H1 (cell line): ENCODE measurements at regions not wholly inside any gene's neighbourhood (a gene's known extent, or its start where the extent isn't known, plus 50 kb on each side); places are given as distances from the start of the nearest gene placed in this dataset.

Source experiments
- CEBPB ChIP-seq: IDR thresholded peaks from 2 replicates; pipeline ENCODE4 v1.6.1; 2012; ENCODE audit warnings: low read depth, low read length
- KDM1A ChIP-seq: fragments of 200-600, 300-600 bp; sonication (generic); IDR thresholded peaks from 2 replicates; pipeline ENCODE4 v1.7.1; 2016; ENCODE audit warnings: mild to moderate bottlenecking, low read length, borderline replicate concordance
- SIN3A ChIP-seq, 2 experiments: IDR thresholded peaks in 1 of 2; conservative IDR thresholded peaks in 1 of 2; 2 replicates each; pipeline ENCODE4 v1.6.1; 2011 to 2012; ENCODE audit warnings: low read length in 2 of 2, improper control_type of control experiment in 1 of 2, low read depth in 1 of 2, mild to moderate bottlenecking in 1 of 2
- SIRT6 ChIP-seq: IDR thresholded peaks from one replicate; pipeline ENCODE4 v1.7.1; 2012; ENCODE audit warnings: low read length, inconsistent platforms
- SP2 ChIP-seq: IDR thresholded peaks from 2 replicates; pipeline ENCODE4 v1.6.1; 2012; ENCODE audit warnings: mild to moderate bottlenecking, low read length, inconsistent platforms
- TBP ChIP-seq: IDR thresholded peaks from 2 replicates; pipeline ENCODE4 v1.6.1; 2011; ENCODE audit warnings: low read depth, low read length, improper control_type of control experiment
- TEAD4 ChIP-seq: IDR thresholded peaks from 2 replicates; pipeline ENCODE4 v1.6.1; 2012; ENCODE audit warnings: low read depth, low read length, inconsistent platforms, mixed read lengths

- no peak for TF ChIP-seq SIN3A (conservative IDR thresholded peaks at IDR 0.05 in 1 of 2, IDR thresholded peaks at IDR 0.05 in 1 of 2; ENCODE audit: low read depth in 1 of 2, low read length in 2 of 2)
- no peak for TF ChIP-seq TBP
- no peak for TF ChIP-seq SP2
- peak; percentile 71 for TF ChIP-seq TEAD4
- no peak for TF ChIP-seq CEBPB
- no peak for TF ChIP-seq KDM1A
- TF ChIP-seq SIRT6, result no peak
Observed at GRCh38 chr6:22221630-22222029, 75.2 kb downstream of the PRL start (continued).
